IMR-90 (cell line): ENCODE measurements at regions not wholly inside any gene's neighbourhood (a gene's known extent, or its start where the extent isn't known, plus 50 kb on each side); places are given as distances from the start of the nearest gene placed in this dataset.

Experiments used
- ATAC-seq: fragments of 200-7000 bp; cut with Tn5 transposase; 2 replicates; pipeline ENCODE4 v1.9.1; 2020; ENCODE audit warnings: low read depth, mild to moderate bottlenecking, moderate library complexity
- BruUV-seq: library from RNA; stranded (reverse); fragments of 400-500 nt; replicated peaks from 2 replicates; lab custom pipeline; 2021; lab: Mats Ljungman, UMichigan
- CTCF ChIA-PET: fragments of 300-600 bp; formaldehyde crosslinking; extraction: SDS; loops from one replicate; lab custom pipeline; 2021; ENCODE audit warnings: antibody characterized with exemption; lab: Yijun Ruan, JAX
- POLR2A ChIA-PET: fragments of 300-600 bp; sonication (Branson Sonifier 250); formaldehyde crosslinking; loops from one replicate; lab custom pipeline; 2022; ENCODE audit warnings: antibody characterized with exemption; ENCODE audit not compliant: unreplicated experiment; lab: Charles Lee
- DNase-seq: peaks from one replicate; pipeline ENCODE4 v3.0.0; 2013
- H2AFZ ChIP-seq: replicated peaks from 2 replicates; pipeline ENCODE3; 2013; ENCODE audit warnings: low read length, mild to moderate bottlenecking; ENCODE audit not compliant: poor library complexity
- H2AK5ac ChIP-seq: 2 replicates; pipeline ENCODE4 v1.6.1; 2013; ENCODE audit warnings: low read depth, low read length, inconsistent platforms
- H2AK9ac ChIP-seq: replicated peaks from 2 replicates; pipeline ENCODE3; 2013; ENCODE audit warnings: mild to moderate bottlenecking, low read depth, low read length, moderate library complexity; ENCODE audit not compliant: poor library complexity
- H2BK120ac ChIP-seq: 2 replicates; pipeline ENCODE4 v1.6.1; 2013; ENCODE audit warnings: low read depth, low read length, inconsistent platforms
- H2BK15ac ChIP-seq: 3 replicates; pipeline ENCODE4 v1.6.1; 2013; ENCODE audit warnings: low read depth, low read length, inconsistent platforms
- H2BK20ac ChIP-seq: 2 replicates; pipeline ENCODE4 v1.6.1; 2013; ENCODE audit warnings: low read depth, mild to moderate bottlenecking, inconsistent platforms, low read length, moderate library complexity
- H2BK5ac ChIP-seq: 2 replicates; pipeline ENCODE4 v1.6.1; 2013; ENCODE audit warnings: mild to moderate bottlenecking, low read depth, low read length, inconsistent platforms; ENCODE audit not compliant: poor library complexity, severe bottlenecking
- H3K14ac ChIP-seq: replicated peaks from 2 replicates; pipeline ENCODE4 v1.6.1; 2013; ENCODE audit warnings: low read depth, low read length, inconsistent platforms
- H3K18ac ChIP-seq: 2 replicates; pipeline ENCODE4 v1.6.1; 2013; ENCODE audit warnings: low read depth, low read length, control low read depth
- H3K23ac ChIP-seq: 2 replicates; pipeline ENCODE4 v1.6.1; 2013; ENCODE audit warnings: low read depth, low read length, inconsistent platforms
- H3K27ac ChIP-seq: 2 replicates; pipeline ENCODE4 v1.5.1; 2013; ENCODE audit warnings: mild to moderate bottlenecking, control low read depth, low read length; ENCODE audit not compliant: insufficient read depth
- H3K27me3 ChIP-seq: 2 replicates; pipeline ENCODE4 v1.6.1; 2013; ENCODE audit warnings: low read length; ENCODE audit not compliant: control insufficient read depth, insufficient read depth
- H3K36me3 ChIP-seq: 2 replicates; pipeline ENCODE4 v1.6.1; 2013; ENCODE audit warnings: low read length, mixed read lengths; ENCODE audit not compliant: control insufficient read depth, insufficient read depth
- H3K4ac ChIP-seq: 2 replicates; pipeline ENCODE4 v1.6.1; 2013; ENCODE audit warnings: low read depth, low read length, inconsistent platforms
- H3K4me1 ChIP-seq: 2 replicates; pipeline ENCODE4 v1.6.1; 2013; ENCODE audit warnings: low read length, mixed read lengths; ENCODE audit not compliant: control insufficient read depth, insufficient read depth
- H3K4me2 ChIP-seq: 2 replicates; pipeline ENCODE4 v1.6.1; 2013; ENCODE audit warnings: low read depth, mild to moderate bottlenecking, control low read depth, low read length, moderate library complexity
- H3K4me3 ChIP-seq: 2 replicates; pipeline ENCODE4 v1.5.1; 2013; ENCODE audit warnings: low read depth, mild to moderate bottlenecking, control low read depth, low read length, moderate library complexity; ENCODE audit not compliant: insufficient read depth
- H3K56ac ChIP-seq: 2 replicates; pipeline ENCODE4 v1.6.1; 2013; ENCODE audit warnings: low read length, inconsistent platforms; ENCODE audit not compliant: insufficient read depth; ENCODE audit errors: extremely low read depth
- H3K79me1 ChIP-seq, 2 experiments: 2 replicates each; pipeline ENCODE4 v1.6.1; 2013; ENCODE audit warnings: low read length in 2 of 2, inconsistent platforms in 1 of 2, low read depth in 1 of 2
- H3K9ac ChIP-seq: 2 replicates; pipeline ENCODE4 v1.6.1; 2013; ENCODE audit warnings: low read depth, low read length, control low read depth
- H3K9me1 ChIP-seq: 2 replicates; pipeline ENCODE4 v1.6.1; 2013; ENCODE audit warnings: low read length, inconsistent platforms; ENCODE audit not compliant: insufficient read depth
- H3K9me3 ChIP-seq: 2 replicates; pipeline ENCODE4 v1.6.1; 2013; ENCODE audit warnings: low read length; ENCODE audit not compliant: control insufficient read depth, insufficient read depth
- H4K20me1 ChIP-seq: 2 replicates; pipeline ENCODE4 v1.6.1; 2013; ENCODE audit warnings: low read length, inconsistent platforms; ENCODE audit not compliant: insufficient read depth
- H4K5ac ChIP-seq: 2 replicates; pipeline ENCODE4 v1.6.1; 2013; ENCODE audit warnings: mild to moderate bottlenecking, low read depth, low read length, control low read depth
- H4K8ac ChIP-seq, 2 experiments: 2 replicates each; pipeline ENCODE4 v1.6.1; 2013; ENCODE audit warnings: low read depth in 2 of 2, low read length in 2 of 2, control low read depth in 1 of 2, inconsistent platforms in 1 of 2
- H4K91ac ChIP-seq: 2 replicates; pipeline ENCODE4 v1.6.1; 2013; ENCODE audit warnings: low read depth, low read length, inconsistent platforms; ENCODE audit not compliant: insufficient read depth
- BHLHE40 ChIP-seq: fragments of 150-350 bp; IDR thresholded peaks from 2 replicates; pipeline ENCODE4 v1.6.1; 2016; ENCODE audit warnings: mild to moderate bottlenecking, low read depth, low read length
- ELK1 ChIP-seq: fragments of 150-350 bp; IDR thresholded peaks from 2 replicates; pipeline ENCODE4 v1.6.1; 2016; ENCODE audit warnings: low read depth, mild to moderate bottlenecking, low read length, moderate library complexity, borderline replicate concordance
- FOS ChIP-seq: fragments of 150-350 bp; IDR thresholded peaks from 2 replicates; pipeline ENCODE4 v1.6.1; 2016; ENCODE audit warnings: low read depth, low read length
- MAFK ChIP-seq: IDR thresholded peaks from 2 replicates; pipeline ENCODE4 v1.6.1; 2012; ENCODE audit warnings: low read depth, low read length, improper control_type of control experiment
- MAZ ChIP-seq: IDR thresholded peaks from 2 replicates; pipeline ENCODE4 v1.6.1; 2012; ENCODE audit warnings: low read depth, mild to moderate bottlenecking, low read length, improper control_type of control experiment, moderate library complexity, borderline replicate concordance
- MXI1 ChIP-seq: IDR thresholded peaks from 2 replicates; pipeline ENCODE4 v1.6.1; 2012; ENCODE audit warnings: low read depth, mild to moderate bottlenecking, low read length, moderate library complexity, borderline replicate concordance
- NFE2L2 ChIP-seq: fragments of 150-350 bp; IDR thresholded peaks from 2 replicates; pipeline ENCODE4 v1.6.1; 2016; ENCODE audit warnings: low read depth, mild to moderate bottlenecking, low read length
- RAD21 ChIP-seq: IDR thresholded peaks from 2 replicates; pipeline ENCODE4 v1.6.1; 2012; ENCODE audit warnings: low read length, improper control_type of control experiment
- RCOR1 ChIP-seq: IDR thresholded peaks from 2 replicates; pipeline ENCODE4 v1.6.1; 2012; ENCODE audit warnings: mild to moderate bottlenecking, low read length, improper control_type of control experiment; ENCODE audit not compliant: insufficient replicate concordance
- RFX5 ChIP-seq: IDR thresholded peaks from 2 replicates; pipeline ENCODE4 v1.8.0; 2012; ENCODE audit warnings: low read depth, mild to moderate bottlenecking, low read length, moderate library complexity
- SMC3 ChIP-seq: fragments of 150-350 bp; IDR thresholded peaks from 2 replicates; pipeline ENCODE4 v1.6.1; 2016; ENCODE audit warnings: low read depth, mild to moderate bottlenecking, antibody characterized with exemption, low read length, moderate library complexity
- USF2 ChIP-seq: fragments of 150-350 bp; IDR thresholded peaks from 2 replicates; pipeline ENCODE4 v1.6.1; 2017; ENCODE audit warnings: mild to moderate bottlenecking, antibody characterized with exemption, low read length, low read depth
- WGBS, 2 experiments: methylation state at CpG; one replicate each; pipeline versions ENCODE4 v1.1.5 to v1.1.7; 2013; ENCODE audit warnings: missing lambda C conversion rate in 2 of 2; ENCODE audit not compliant: insufficient read length in 1 of 2; ENCODE audit errors: extremely low coverage in 2 of 2; 5-methylcytosine and 5-hydroxymethylcytosine counted together
- dilution Hi-C: fragments of 300-500 bp; cut with HindIII; formaldehyde crosslinking; loops from one replicate; pipeline ENCODE4 v1.14.3; 2018; ENCODE audit warnings: low sequenced_read_pairs; ENCODE audit not compliant: unreplicated experiment
- in situ Hi-C: fragments of 300-500 bp; cut with MboI; formaldehyde crosslinking; loops from 3 replicates; pipeline ENCODE4 v1.14.3; 2019; ENCODE audit warnings: low sequenced_read_pairs, inconsistent platforms, mixed read lengths
- intact Hi-C: fragments of 100-400 bp; cut with micrococcal nuclease; formaldehyde crosslinking; loops from 2 replicates; pipeline ENCODE4 v1.10.0; 2022
- TF ChIP-seq, protein P1 (sequence below): conservative IDR thresholded peaks from 2 replicates; pipeline ENCODE4 v1.5.1; 2012; ENCODE audit warnings: mild to moderate bottlenecking, low read depth, low read length, improper control_type of control experiment

DNA sequence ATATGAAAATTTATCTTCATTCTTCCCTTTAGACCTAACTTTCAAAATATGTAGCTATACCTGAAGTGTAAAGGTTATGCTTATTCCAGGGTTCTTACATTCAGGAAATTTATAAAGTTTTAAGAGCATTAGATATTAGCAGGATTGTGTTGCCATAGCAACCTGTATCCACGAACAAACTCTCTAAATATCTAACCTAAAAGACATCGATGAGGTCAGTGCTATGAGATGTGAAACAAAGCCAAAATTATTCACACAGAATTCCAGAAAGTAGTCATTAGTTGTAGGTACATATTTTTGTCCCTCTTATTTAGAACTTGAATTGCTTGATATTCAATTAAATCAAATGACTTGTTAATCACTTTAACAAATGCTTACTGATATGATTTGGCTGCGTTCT, 705.3 kb downstream of the SOCS6 start:
- no peak overlapping the region for H3K4me3 ChIP-seq
- BruUV-seq, result no TSS peak
- no peak overlapping the region for H3K14ac ChIP-seq
- H3K9me1 ChIP-seq, result no peaks in the 10 kb centered on the region
- peak; percentile 7 for DNase-seq
- H3K36me3 ChIP-seq, result no peaks in the 10 kb centered on the region
- H4K8ac ChIP-seq, result no peak overlapping the region
- no peak overlapping the region for H2BK15ac ChIP-seq
- H4K91ac ChIP-seq, result no peak overlapping the region
- no peak overlapping the region for H2AK9ac ChIP-seq
- no peak overlapping the region for H2BK120ac ChIP-seq
- no peaks in the 10 kb centered on the region for H4K20me1 ChIP-seq
- ATAC-seq, result no peak
- no peaks in the 10 kb centered on the region for H3K27me3 ChIP-seq
- no peak overlapping the region for H3K23ac ChIP-seq
- no peak overlapping the region for H3K27ac ChIP-seq
- H2BK5ac ChIP-seq, result no peak overlapping the region
- dilution Hi-C loops (no loop called here), intact Hi-C loops (no loop called here), in situ Hi-C loops (no loop called here)
- H3K56ac ChIP-seq, result no peak overlapping the region
- no peak overlapping the region for H2AK5ac ChIP-seq
- no peak overlapping the region for H3K4me2 ChIP-seq
- ChIA-PET POLR2A (no interaction called here), CTCF (no interaction called here)
- TF ChIP-seq, protein P1, sequence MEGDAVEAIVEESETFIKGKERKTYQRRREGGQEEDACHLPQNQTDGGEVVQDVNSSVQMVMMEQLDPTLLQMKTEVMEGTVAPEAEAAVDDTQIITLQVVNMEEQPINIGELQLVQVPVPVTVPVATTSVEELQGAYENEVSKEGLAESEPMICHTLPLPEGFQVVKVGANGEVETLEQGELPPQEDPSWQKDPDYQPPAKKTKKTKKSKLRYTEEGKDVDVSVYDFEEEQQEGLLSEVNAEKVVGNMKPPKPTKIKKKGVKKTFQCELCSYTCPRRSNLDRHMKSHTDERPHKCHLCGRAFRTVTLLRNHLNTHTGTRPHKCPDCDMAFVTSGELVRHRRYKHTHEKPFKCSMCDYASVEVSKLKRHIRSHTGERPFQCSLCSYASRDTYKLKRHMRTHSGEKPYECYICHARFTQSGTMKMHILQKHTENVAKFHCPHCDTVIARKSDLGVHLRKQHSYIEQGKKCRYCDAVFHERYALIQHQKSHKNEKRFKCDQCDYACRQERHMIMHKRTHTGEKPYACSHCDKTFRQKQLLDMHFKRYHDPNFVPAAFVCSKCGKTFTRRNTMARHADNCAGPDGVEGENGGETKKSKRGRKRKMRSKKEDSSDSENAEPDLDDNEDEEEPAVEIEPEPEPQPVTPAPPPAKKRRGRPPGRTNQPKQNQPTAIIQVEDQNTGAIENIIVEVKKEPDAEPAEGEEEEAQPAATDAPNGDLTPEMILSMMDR, result no peak
- TF ChIP-seq ELK1 (no peak), NFE2L2 (no peak), MAFK (no peak), MXI1 (no peak), USF2 (no peak), BHLHE40 (no peak), SMC3 (no peak), RAD21 (no peak), RCOR1 (no peak), FOS (no peak), MAZ (no peak), RFX5 (no peak)
- no peak overlapping the region for H3K9ac ChIP-seq
- H4K5ac ChIP-seq, result no peak overlapping the region
- H2BK20ac ChIP-seq, result no peak overlapping the region
- no peak overlapping the region for H2AFZ ChIP-seq
- no peaks in the 10 kb centered on the region for H3K4me1 ChIP-seq
- H3K4ac ChIP-seq, result no peak overlapping the region
- H3K79me1 ChIP-seq, result no peaks in the 10 kb centered on the region
- WGBS, 2 experiments, result no CpG with 5 or more reads among the region's 3 CpGs
- no peak overlapping the region for H3K18ac ChIP-seq
- H3K9me3 ChIP-seq, result peaks cover 6% of the 10 kb centered on the region; the same call in 1 of the 2 replicates
